ENCODE measurements at regions not wholly inside any gene's neighbourhood (a gene's known extent, or its start where the extent isn't known, plus 50 kb on each side); places are given as distances from the start of the nearest gene placed in this dataset.

- intact Hi-C loops (cut with micrococcal nuclease; ENCODE audit: unreplicated experiment) = no loop called here
- no TSS peak for BruUV-seq (replicated peaks)
- POLR2A ChIA-PET (ENCODE audit: low non-redundant PET) = no interaction called here
These were observed 67.2 kb upstream of the ALX4 start for GRCh38 chr11:44377121-44377520.

GRCh38 chr11:44377914-44378321, 68.0 kb upstream of the ALX4 start:
- Histone ChIP-seq H3K9me3 (ENCODE audit: low read depth, low read length, poor library complexity, severe bottlenecking) (no peaks in the 10 kb centered on the region), H3K27ac (ENCODE audit: low read depth, low read length, poor library complexity, severe bottlenecking) (no peak overlapping the region), H3K4me1 (ENCODE audit: insufficient read depth, low read length, poor library complexity, severe bottlenecking) (peaks cover 16% of the 10 kb centered on the region), H3K36me3 (ENCODE audit: insufficient read depth, low read length, poor library complexity, severe bottlenecking) (no peaks in the 10 kb centered on the region), H3K27me3 (replicated peaks; ENCODE audit: insufficient read depth, low read depth, low read length, poor library complexity) (no peaks in the 10 kb centered on the region), H3K4me3 (ENCODE audit: low read depth, low read length, poor library complexity, severe bottlenecking) (no peak overlapping the region)
- intact Hi-C loops (cut with micrococcal nuclease; ENCODE audit: unreplicated experiment) = no loop called here
- DNase-seq (ENCODE audit: low spot score) = no peak
- POLR2A ChIA-PET (ENCODE audit: low non-redundant PET) = interaction anchor here (0.6 kb wide), 1 partner anchor 249 kb away, joined by 4 read pairs; no protein-coding TSS in a partner anchor
- no TSS peak for BruUV-seq (replicated peaks)
- no peak for TF ChIP-seq EZH2 (IDR thresholded peaks at IDR 0.05; ENCODE audit: borderline replicate concordance, low read depth, low read length, poor library complexity, severe bottlenecking)
- TF ChIP-seq CTCF (conservative IDR thresholded peaks at IDR 0.05; ENCODE audit: low read depth, low read length) = no peak
- CTCF ChIA-PET = no interaction called here

More at GRCh38 chr11:44377121-44377520, 67.2 kb upstream of the ALX4 start:
- Histone ChIP-seq H3K4me3 (ENCODE audit: low read depth, low read length, poor library complexity, severe bottlenecking) (no peak overlapping the region), H3K27me3 (replicated peaks; ENCODE audit: insufficient read depth, low read depth, low read length, poor library complexity) (no peaks in the 10 kb centered on the region), H3K27ac (ENCODE audit: low read depth, low read length, poor library complexity, severe bottlenecking) (no peak overlapping the region), H3K4me1 (ENCODE audit: insufficient read depth, low read length, poor library complexity, severe bottlenecking) (peaks cover 8% of the 10 kb centered on the region), H3K9me3 (ENCODE audit: low read depth, low read length, poor library complexity, severe bottlenecking) (no peaks in the 10 kb centered on the region), H3K36me3 (ENCODE audit: insufficient read depth, low read length, poor library complexity, severe bottlenecking) (no peaks in the 10 kb centered on the region)
- DNase-seq (ENCODE audit: low spot score) = no peak
- CTCF ChIA-PET = no interaction called here
- no peak for TF ChIP-seq CTCF (conservative IDR thresholded peaks at IDR 0.05; ENCODE audit: low read depth, low read length)

GRCh38 chr11:44379141-44380008, 69.4 kb upstream of the ALX4 start:
- ChIA-PET CTCF (no interaction called here), POLR2A (ENCODE audit: low non-redundant PET) (no interaction called here)
- H3K27me3 ChIP-seq (replicated peaks; ENCODE audit: insufficient read depth, low read depth, low read length, poor library complexity) = no peaks in the 10 kb centered on the region
- H3K4me1 ChIP-seq (ENCODE audit: insufficient read depth, low read length, poor library complexity, severe bottlenecking) = peaks cover 16% of the 10 kb centered on the region
- intact Hi-C loops (cut with micrococcal nuclease; ENCODE audit: unreplicated experiment) = no loop called here
- H3K4me3 ChIP-seq (ENCODE audit: low read depth, low read length, poor library complexity, severe bottlenecking) = no peak overlapping the region
- DNase-seq (ENCODE audit: low spot score) = no peak
- no peak overlapping the region for H3K27ac ChIP-seq (ENCODE audit: low read depth, low read length, poor library complexity, severe bottlenecking)
- H3K9me3 ChIP-seq (ENCODE audit: low read depth, low read length, poor library complexity, severe bottlenecking) = no peaks in the 10 kb centered on the region
- BruUV-seq (replicated peaks) = no TSS peak
- H3K36me3 ChIP-seq (ENCODE audit: insufficient read depth, low read length, poor library complexity, severe bottlenecking) = no peaks in the 10 kb centered on the region
- TF ChIP-seq EZH2 (IDR thresholded peaks at IDR 0.05; ENCODE audit: borderline replicate concordance, low read depth, low read length, poor library complexity, severe bottlenecking) (no peak), CTCF (conservative IDR thresholded peaks at IDR 0.05; ENCODE audit: low read depth, low read length) (no peak)
